GM18502 (cell line): ENCODE measurements at regions not wholly inside any gene's neighbourhood (a gene's known extent, or its start where the extent isn't known, plus 50 kb on each side); places are given as distances from the start of the nearest gene placed in this dataset.
"Not testable (repeated sequence)": the region's sequence is repeated elsewhere in the genome, so short reads cannot be mapped to it uniquely, and the experiment has no call there.

Experiments used
- ATAC-seq: cut with Tn5 transposase; IDR thresholded peaks from one replicate; pipeline ENCODE4 v1.9.1; 2021; ENCODE audit warnings: mild to moderate bottlenecking; ENCODE audit not compliant: unreplicated experiment, poor library complexity

- no peak for ATAC-seq
Observed at GRCh38 chr3:166570102-166570501, 732.9 kb upstream of the BCHE start.

GRCh38 chr3:166569589-166569988 lies 732.4 kb upstream of the BCHE start:
- no peak for ATAC-seq

- no peak for ATAC-seq
Observed at GRCh38 chr3:166560253-166560652, 723.0 kb upstream of the BCHE start.

GRCh38 chr3:166556955-166557354 lies 719.7 kb upstream of the BCHE start:
- no peak for ATAC-seq

GRCh38 chr3:166554023-166554422 lies 716.8 kb upstream of the BCHE start:
- ATAC-seq: no peak

GRCh38 chr3:166533740-166534139 lies 696.5 kb upstream of the BCHE start:
- ATAC-seq: no peak

- no peak for ATAC-seq
Observed at GRCh38 chr3:166531730-166532129, 694.5 kb upstream of the BCHE start.

- no peak for ATAC-seq
Observed at GRCh38 chr3:166527325-166527724, 690.1 kb upstream of the BCHE start.

GRCh38 chr3:166526881-166527280 lies 689.7 kb upstream of the BCHE start:
- no peak for ATAC-seq

- ATAC-seq: no peak
Observed at GRCh38 chr3:166522017-166522416, 684.8 kb upstream of the BCHE start.

- ATAC-seq: no peak
Observed at GRCh38 chr3:166519443-166519842, 682.2 kb upstream of the BCHE start.

GRCh38 chr3:166518040-166518439 lies 680.8 kb upstream of the BCHE start:
- ATAC-seq: no peak

- ATAC-seq: no peak
Observed at GRCh38 chr3:166510382-166510781, 673.2 kb upstream of the BCHE start.

- ATAC-seq: not testable (repeated sequence)
Observed at GRCh38 chr3:166500420-166500819, 663.2 kb upstream of the BCHE start.

GRCh38 chr3:166499636-166500035 lies 662.4 kb upstream of the BCHE start:
- no peak for ATAC-seq

GRCh38 chr3:166498446-166498845 lies 661.2 kb upstream of the BCHE start:
- no peak for ATAC-seq

- ATAC-seq: no peak
Observed at GRCh38 chr3:166489826-166490225, 652.6 kb upstream of the BCHE start.

- ATAC-seq: no peak
Observed at GRCh38 chr3:166488977-166489672, 651.9 kb upstream of the BCHE start.

GRCh38 chr3:166484470-166484869 lies 647.2 kb upstream of the BCHE start:
- ATAC-seq: no peak

- no peak for ATAC-seq
Observed at GRCh38 chr3:166481340-166481739, 644.1 kb upstream of the BCHE start.

- no peak for ATAC-seq
Observed at GRCh38 chr3:166478356-166478755, 641.1 kb upstream of the BCHE start.

GRCh38 chr3:166473501-166473900 lies 636.3 kb upstream of the BCHE start:
- no peak for ATAC-seq

GRCh38 chr3:166472015-166472414 lies 634.8 kb upstream of the BCHE start:
- ATAC-seq: no peak
